ENCODE measurements at regions not wholly inside any gene's neighbourhood (a gene's known extent, or its start where the extent isn't known, plus 50 kb on each side); places are given as distances from the start of the nearest gene placed in this dataset.

GRCh38 chr4:133803341-133803740 is 398.2 kb downstream of the PABPC4L start:
- Histone ChIP-seq H3K27me3 (ENCODE audit: control insufficient read depth in 2 of 2, insufficient read depth in 2 of 2, low read length in 2 of 2) (no peaks in the 10 kb centered on the region), H3K4me3 (replicated peaks in 1 of 3; ENCODE audit: insufficient read depth in 1 of 3, low read depth in 1 of 3, low read length in 3 of 3) (no peak overlapping the region), H3K9me3 (replicated peaks; ENCODE audit: control insufficient read depth, insufficient read depth, low read length) (no peaks in the 10 kb centered on the region), H3K9me1 (replicated peaks; ENCODE audit: control insufficient read depth, extremely low read depth, insufficient read depth, low read length) (no peaks in the 10 kb centered on the region), H4K20me1 (replicated peaks; ENCODE audit: control insufficient read depth, extremely low read depth, insufficient read depth, low read length) (no peaks in the 10 kb centered on the region), H3K4me1 (ENCODE audit: control insufficient read depth, extremely low read depth, insufficient read depth, low read length) (peaks cover 11% of the 10 kb centered on the region), H3K79me2 (ENCODE audit: control insufficient read depth, insufficient read depth, low read length) (no peaks in the 10 kb centered on the region), H2AFZ (ENCODE audit: low read depth, low read length) (no peak overlapping the region), H3K9ac (replicated peaks; ENCODE audit: extremely low read depth, insufficient read depth, low read length) (no peak overlapping the region), H3K27ac (ENCODE audit: insufficient read depth, low read depth, low read length) (no peak overlapping the region), H3K36me3 (ENCODE audit: control insufficient read depth in 2 of 2, extremely low read depth in 1 of 2, insufficient read depth in 2 of 2, low read length in 2 of 2) (no peaks in the 10 kb centered on the region), H3K4me2 (ENCODE audit: insufficient read depth, low read length) (peak overlapping the region; percentile 17)
- dilution Hi-C loops (cut with MboI; ENCODE audit: extremely low pct_ligation_motif_present, low sequenced_read_pairs), result no loop called here
- FAIRE-seq (no peak), DNase-seq (ENCODE audit: low read depth, low spot score) (no peak)
- TF ChIP-seq JUN (IDR thresholded peaks at IDR 0.05; ENCODE audit: borderline replicate concordance, insufficient read depth, insufficient read length, low read depth) (no peak), POLR2A (IDR thresholded peaks at IDR 0.05; ENCODE audit: low read depth, low read length) (no peak), MAX (IDR thresholded peaks at IDR 0.05; ENCODE audit: insufficient read depth, insufficient read length) (no peak), MYC (IDR thresholded peaks at IDR 0.05; ENCODE audit: low read depth, low read length) (no peak), FOS (IDR thresholded peaks at IDR 0.05; ENCODE audit: borderline replicate concordance, insufficient read depth, low read length) (no peak), CTCF (IDR thresholded peaks at IDR 0.05; ENCODE audit: extremely low read depth in 1 of 2, insufficient read depth in 1 of 2, low read depth in 1 of 2, low read length in 2 of 2) (no peak), POLR2AphosphoS5 (IDR thresholded peaks at IDR 0.05; ENCODE audit: insufficient read depth, low read depth, low read length) (no peak), EZH2 (IDR thresholded peaks at IDR 0.05; ENCODE audit: borderline replicate concordance, low read depth, low read length, severe bottlenecking) (no peak)
- intact Hi-C loops (cut with micrococcal nuclease), result no loop called here
- CTCF ChIA-PET, result no interaction called here
- BruUV-seq (replicated peaks), result no TSS peak
- POLR2A ChIA-PET, result no interaction called here
